ENCODE measurements at regions not wholly inside any gene's neighbourhood (a gene's known extent, or its start where the extent isn't known, plus 50 kb on each side); places are given as distances from the start of the nearest gene placed in this dataset.

- no TSS peak for BruUV-seq (replicated peaks)
- POLR2A ChIA-PET, result no interaction called here
- Histone ChIP-seq H3K4me1 (ENCODE audit: control insufficient read depth, insufficient read depth, low read length) (no peaks in the 10 kb centered on the region), H3K36me3 (ENCODE audit: control insufficient read depth, insufficient read depth, low read length) (no peaks in the 10 kb centered on the region), H3K27me3 (ENCODE audit: control insufficient read depth, insufficient read depth, low read length) (no peaks in the 10 kb centered on the region), H3K4me3 (ENCODE audit: low read depth in 2 of 2, low read length in 2 of 2) (no peak overlapping the region), H3K9me3 (ENCODE audit: control insufficient read depth, insufficient read depth, low read depth, low read length) (no peaks in the 10 kb centered on the region), H3K27ac (ENCODE audit: low read length) (no peak overlapping the region)
- in situ Hi-C loops (cut with HindIII; ENCODE audit: low pct_unique_long_range_greater_than_20kb, low sequenced_read_pairs) (no loop called here), intact Hi-C loops (cut with micrococcal nuclease; ENCODE audit: unreplicated experiment) (no loop called here)
- DNase-seq (ENCODE audit: low read depth, low spot score) (no peak), ATAC-seq (no peak)
- no peak for TF ChIP-seq POLR2AphosphoS5 (IDR thresholded peaks at IDR 0.05; ENCODE audit: low read depth, low read length)
- TF ChIP-seq CTCF (IDR thresholded peaks at IDR 0.05), result no peak
- TF ChIP-seq TCF7L2 (IDR thresholded peaks at IDR 0.05; ENCODE audit: low read depth, low read length), result no peak
- no peak for TF ChIP-seq REST (IDR thresholded peaks at IDR 0.05; ENCODE audit: insufficient read depth in 1 of 2, low read depth in 2 of 2, low read length in 1 of 2)
- CTCF ChIA-PET, result no interaction called here
Measured at GRCh38 chr9:2427120-2427891, 194.3 kb upstream of the VLDLR start.

- CTCF ChIA-PET, result no interaction called here
Measured at GRCh38 chr9:2439957-2440356, 181.6 kb upstream of the VLDLR start.

More at GRCh38 chr9:2439957-2440356, 181.6 kb upstream of the VLDLR start:
- no peak overlapping the region for H3K27ac ChIP-seq (ENCODE audit: low read length)
- H3K4me1 ChIP-seq (ENCODE audit: control insufficient read depth, insufficient read depth, low read length), result no peaks in the 10 kb centered on the region
- in situ Hi-C loops (cut with HindIII; ENCODE audit: low pct_unique_long_range_greater_than_20kb, low sequenced_read_pairs), result no loop called here
- H3K4me3 ChIP-seq (ENCODE audit: low read depth in 2 of 2, low read length in 2 of 2), result no peak overlapping the region
- no peaks in the 10 kb centered on the region for H3K36me3 ChIP-seq (ENCODE audit: control insufficient read depth, insufficient read depth, low read length)
- BruUV-seq (replicated peaks), result no TSS peak
- no peak for DNase-seq (ENCODE audit: low read depth, low spot score)
- intact Hi-C loops (cut with micrococcal nuclease; ENCODE audit: unreplicated experiment), result no loop called here
- POLR2A ChIA-PET, result no interaction called here
- TF ChIP-seq CTCF (IDR thresholded peaks at IDR 0.05) (no peak), TCF7L2 (IDR thresholded peaks at IDR 0.05; ENCODE audit: low read depth, low read length) (no peak), POLR2AphosphoS5 (IDR thresholded peaks at IDR 0.05; ENCODE audit: low read depth, low read length) (no peak), SIN3A (IDR thresholded peaks at IDR 0.05; ENCODE audit: borderline replicate concordance, insufficient read depth, low read depth, low read length) (no peak), REST (IDR thresholded peaks at IDR 0.05; ENCODE audit: insufficient read depth in 1 of 2, low read depth in 2 of 2, low read length in 1 of 2) (no peak)
- H3K9me3 ChIP-seq (ENCODE audit: control insufficient read depth, insufficient read depth, low read depth, low read length), result no peaks in the 10 kb centered on the region
- H3K27me3 ChIP-seq (ENCODE audit: control insufficient read depth, insufficient read depth, low read length), result no peaks in the 10 kb centered on the region
- no peak for ATAC-seq

Data from Panc1 (cell line).